OCI-LY7 (cell line): ENCODE measurements at regions not wholly inside any gene's neighbourhood (a gene's known extent, or its start where the extent isn't known, plus 50 kb on each side); places are given as distances from the start of the nearest gene placed in this dataset.

Source experiments
- BruUV-seq: library from RNA; stranded (reverse); fragments of 400-500 nt; replicated peaks from 2 replicates; lab custom pipeline; 2021; lab: Mats Ljungman, UMichigan
- CTCF ChIA-PET: fragments of 300-600 bp; sonication (Branson Sonifier 250); formaldehyde crosslinking; loops from one replicate; lab custom pipeline; 2022; ENCODE audit warnings: antibody characterized with exemption; ENCODE audit not compliant: unreplicated experiment; lab: Charles Lee
- POLR2A ChIA-PET: fragments of 300-600 bp; sonication (Branson Sonifier 250); formaldehyde crosslinking; loops from one replicate; lab custom pipeline; 2022; ENCODE audit warnings: antibody characterized with exemption; lab: Charles Lee
- DNase-seq: peaks from one replicate; pipeline ENCODE4 v3.0.0-alpha.2; 2015; ENCODE audit warnings: low spot score
- H2AFZ ChIP-seq: fragments of 200-600 bp; sonication (generic), shearing (Covaris generic); 2 replicates; pipeline ENCODE4 v1.6.1; 2014; ENCODE audit warnings: mild to moderate bottlenecking, antibody characterized with exemption, low read length, moderate library complexity
- H3K27ac ChIP-seq: fragments of 200-600 bp; sonication (generic); 2 replicates; pipeline ENCODE4 v1.5.1; 2014; ENCODE audit warnings: mixed run types, low read depth, mild to moderate bottlenecking, moderate library complexity, low read length, inconsistent platforms; ENCODE audit not compliant: poor library complexity, severe bottlenecking
- H3K36me3 ChIP-seq: fragments of 200-600 bp; sonication (generic); 2 replicates; pipeline ENCODE4 v1.6.1; 2014; ENCODE audit warnings: mild to moderate bottlenecking, antibody characterized with exemption, low read length, moderate library complexity, mixed read lengths; ENCODE audit not compliant: insufficient read depth
- H3K4me1 ChIP-seq: fragments of 200-600 bp; sonication (generic); 2 replicates; pipeline ENCODE4 v1.5.1; 2014; ENCODE audit warnings: mild to moderate bottlenecking, low read length; ENCODE audit not compliant: insufficient read depth, poor library complexity, severe bottlenecking
- H3K4me2 ChIP-seq: fragments of 200-600 bp; sonication (generic); 2 replicates; pipeline ENCODE4 v1.6.1; 2014; ENCODE audit warnings: mild to moderate bottlenecking, low read length
- H3K4me3 ChIP-seq: fragments of 200-600 bp; sonication (generic); 2 replicates; pipeline ENCODE4 v1.5.1; 2014; ENCODE audit warnings: mild to moderate bottlenecking, low read depth, low read length; ENCODE audit not compliant: poor library complexity, severe bottlenecking
- H3K79me2 ChIP-seq: fragments of 200-600 bp; sonication (generic); 2 replicates; pipeline ENCODE4 v1.6.1; 2016; ENCODE audit warnings: low read depth, mild to moderate bottlenecking, low read length, moderate library complexity, mixed read lengths; ENCODE audit not compliant: insufficient read depth
- H3K9me2 ChIP-seq: fragments of 200-600 bp; sonication (generic); 2 replicates; pipeline ENCODE4 v1.6.1; 2016; ENCODE audit warnings: mild to moderate bottlenecking, low read length, mixed read lengths; ENCODE audit not compliant: insufficient read depth
- H3K9me3 ChIP-seq: fragments of 200-600 bp; sonication (generic); 2 replicates; pipeline ENCODE4 v1.6.1; 2014; ENCODE audit warnings: mild to moderate bottlenecking, mixed run types, low read length, mixed read lengths
- H4K20me1 ChIP-seq: fragments of 200-600 bp; sonication (generic); 2 replicates; pipeline ENCODE4 v1.6.1; 2014; ENCODE audit warnings: mild to moderate bottlenecking, antibody characterized with exemption, low read length, moderate library complexity, mixed read lengths; ENCODE audit not compliant: insufficient read depth
- EZH2phosphoT487 ChIP-seq: fragments of 200-600 bp; sonication (generic); IDR thresholded peaks from 2 replicates; pipeline ENCODE4 v1.6.1; 2018; ENCODE audit warnings: low read depth, borderline replicate concordance, mild to moderate bottlenecking, mixed run types, antibody characterized with exemption, low read length, moderate library complexity, mixed read lengths
- intact Hi-C: fragments of 100-400 bp; cut with micrococcal nuclease; formaldehyde crosslinking; loops from one replicate; pipeline ENCODE4 v1.10.0; 2022; ENCODE audit not compliant: unreplicated experiment
- TF ChIP-seq, protein P1 (sequence below): fragments of 200-600 bp; sonication (generic); conservative IDR thresholded peaks from 2 replicates; pipeline ENCODE4 v1.5.1; 2014; ENCODE audit warnings: mild to moderate bottlenecking, antibody characterized with exemption, low read length, moderate library complexity, mixed read lengths

DNA sequence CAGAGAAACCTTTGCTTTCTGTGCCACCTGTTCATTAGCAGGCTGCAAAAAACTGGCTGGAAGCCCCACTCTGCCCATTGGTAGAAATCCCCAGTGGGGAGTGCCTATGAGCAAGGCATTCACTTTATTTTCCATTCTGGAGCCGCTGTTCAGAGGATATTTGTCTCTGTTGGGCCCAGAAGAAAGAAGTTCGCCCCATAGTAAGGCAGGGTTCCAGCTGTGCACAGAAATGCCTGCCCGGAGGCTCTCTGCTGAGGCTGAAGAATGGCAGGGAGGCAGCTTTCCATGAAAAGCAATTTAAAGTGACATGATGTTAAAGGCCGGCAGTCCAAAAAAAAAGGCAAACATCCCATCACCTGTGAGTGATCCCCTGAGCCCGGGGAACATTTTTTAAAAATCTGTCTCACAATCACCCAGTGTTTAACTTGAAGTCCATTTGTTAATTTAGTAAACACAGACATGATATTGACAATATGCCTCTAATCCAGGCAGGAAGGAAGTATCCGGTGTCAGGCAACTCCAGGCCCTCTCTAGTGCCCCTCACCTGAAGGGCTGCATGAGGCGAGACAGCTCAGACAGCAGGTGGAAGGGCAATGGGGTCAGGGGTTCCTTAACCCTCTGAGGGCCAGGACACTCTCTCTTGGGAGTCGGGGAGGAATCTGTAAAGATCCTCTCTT, 265.1 kb upstream of the SIX2 start:
- intact Hi-C loops: no loop called here
- POLR2A ChIA-PET: interaction anchor here (1.1 to 2.1 kb wide), 2 partner anchors 10 to 12 kb away, joined by 3 to 10 read pairs; no protein-coding TSS in a partner anchor

DNA sequence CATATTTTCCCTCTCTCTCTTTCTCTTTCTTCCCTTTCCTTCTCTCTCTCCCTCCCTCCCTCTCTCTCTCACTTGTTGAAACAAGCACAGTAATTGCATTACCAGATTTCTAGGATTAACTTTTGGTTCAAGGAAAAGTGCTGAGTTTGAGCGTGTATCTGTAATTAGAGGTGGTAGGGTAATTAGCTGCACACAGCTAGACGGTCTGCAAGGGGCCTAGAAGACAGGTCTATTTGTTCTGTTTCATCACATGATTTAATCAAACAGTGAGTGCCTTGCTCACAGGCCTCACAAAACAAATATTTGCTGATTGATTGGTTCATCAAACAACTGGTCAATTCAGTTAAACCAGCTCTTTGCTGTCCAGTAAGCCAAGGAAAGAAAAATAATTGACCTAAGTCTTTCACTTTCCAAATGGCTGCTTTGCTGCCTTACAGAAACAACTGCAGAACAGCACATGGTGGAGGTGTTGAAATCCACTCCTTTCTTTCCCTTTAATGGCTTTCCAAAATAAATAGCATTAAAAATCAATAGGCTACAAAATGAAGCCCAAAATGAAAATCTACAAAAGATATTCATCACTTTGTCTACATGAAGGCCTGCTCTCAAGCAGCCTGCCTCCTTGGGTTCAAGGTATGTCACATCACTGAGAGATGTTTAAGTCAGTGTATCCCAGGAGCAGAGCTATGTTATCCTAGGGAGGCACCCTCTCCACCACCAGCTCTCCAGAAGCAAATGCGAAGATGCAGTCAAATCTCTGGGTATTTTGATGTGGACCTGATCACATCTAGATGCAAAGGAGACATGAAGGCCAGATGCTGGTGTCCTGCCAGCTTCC, 264.4 kb upstream of the SIX2 start:
- DNase-seq: no peak
- TF ChIP-seq, protein P1, sequence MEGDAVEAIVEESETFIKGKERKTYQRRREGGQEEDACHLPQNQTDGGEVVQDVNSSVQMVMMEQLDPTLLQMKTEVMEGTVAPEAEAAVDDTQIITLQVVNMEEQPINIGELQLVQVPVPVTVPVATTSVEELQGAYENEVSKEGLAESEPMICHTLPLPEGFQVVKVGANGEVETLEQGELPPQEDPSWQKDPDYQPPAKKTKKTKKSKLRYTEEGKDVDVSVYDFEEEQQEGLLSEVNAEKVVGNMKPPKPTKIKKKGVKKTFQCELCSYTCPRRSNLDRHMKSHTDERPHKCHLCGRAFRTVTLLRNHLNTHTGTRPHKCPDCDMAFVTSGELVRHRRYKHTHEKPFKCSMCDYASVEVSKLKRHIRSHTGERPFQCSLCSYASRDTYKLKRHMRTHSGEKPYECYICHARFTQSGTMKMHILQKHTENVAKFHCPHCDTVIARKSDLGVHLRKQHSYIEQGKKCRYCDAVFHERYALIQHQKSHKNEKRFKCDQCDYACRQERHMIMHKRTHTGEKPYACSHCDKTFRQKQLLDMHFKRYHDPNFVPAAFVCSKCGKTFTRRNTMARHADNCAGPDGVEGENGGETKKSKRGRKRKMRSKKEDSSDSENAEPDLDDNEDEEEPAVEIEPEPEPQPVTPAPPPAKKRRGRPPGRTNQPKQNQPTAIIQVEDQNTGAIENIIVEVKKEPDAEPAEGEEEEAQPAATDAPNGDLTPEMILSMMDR: no peak
- TF ChIP-seq EZH2phosphoT487: no peak
- Histone ChIP-seq H3K79me2 (no peaks in the 10 kb centered on the region), H3K4me3 (no peak overlapping the region), H2AFZ (peak overlapping the region; percentile 4; the same call in 1 of the 2 replicates), H3K9me2 (no peaks in the 10 kb centered on the region), H3K9me3 (no peaks in the 10 kb centered on the region), H3K4me1 (peaks cover 4% of the 10 kb centered on the region), H4K20me1 (no peaks in the 10 kb centered on the region), H3K27ac (no peak overlapping the region), H3K4me2 (no peak overlapping the region), H3K36me3 (no peaks in the 10 kb centered on the region)
- CTCF ChIA-PET: no interaction called here
- BruUV-seq: no TSS peak
- POLR2A ChIA-PET: interaction anchor here (1.1 to 2.1 kb wide), 2 partner anchors 10 to 11 kb away, joined by 3 to 10 read pairs; no protein-coding TSS in a partner anchor
- intact Hi-C loops: no loop called here

More for the DNA sequence above, 265.1 kb upstream of the SIX2 start:
- no TSS peak for BruUV-seq
- H3K4me3 ChIP-seq: no peak overlapping the region
- peaks cover 4% of the 10 kb centered on the region for H3K4me1 ChIP-seq
- no peak overlapping the region for H3K27ac ChIP-seq
- H3K9me2 ChIP-seq: no peaks in the 10 kb centered on the region
- H4K20me1 ChIP-seq: no peaks in the 10 kb centered on the region
- H3K79me2 ChIP-seq: no peaks in the 10 kb centered on the region
- 0 out of 2 replicates have a peak overlapping the region, but pooled peaks have one; percentile 16 for H2AFZ ChIP-seq
- DNase-seq: no peak
- TF ChIP-seq, protein P1: no peak
- TF ChIP-seq EZH2phosphoT487: no peak
- CTCF ChIA-PET: no interaction called here
- no peaks in the 10 kb centered on the region for H3K36me3 ChIP-seq
- H3K9me3 ChIP-seq: no peaks in the 10 kb centered on the region
- H3K4me2 ChIP-seq: no peak overlapping the region
